GM19455 (cell line): ENCODE measurements at regions not wholly inside any gene's neighbourhood (a gene's known extent, or its start where the extent isn't known, plus 50 kb on each side); places are given as distances from the start of the nearest gene placed in this dataset.
A peak's percentile ranks its signal among the peaks of the same experiment; 100 is the strongest.
"Not testable (repeated sequence)": the region's sequence is repeated elsewhere in the genome, so short reads cannot be mapped to it uniquely, and the experiment has no call there.

Experiments used
- ATAC-seq: cut with Tn5 transposase; IDR thresholded peaks from one replicate; pipeline ENCODE4 v1.9.1; 2021; ENCODE audit not compliant: unreplicated experiment

DNA sequence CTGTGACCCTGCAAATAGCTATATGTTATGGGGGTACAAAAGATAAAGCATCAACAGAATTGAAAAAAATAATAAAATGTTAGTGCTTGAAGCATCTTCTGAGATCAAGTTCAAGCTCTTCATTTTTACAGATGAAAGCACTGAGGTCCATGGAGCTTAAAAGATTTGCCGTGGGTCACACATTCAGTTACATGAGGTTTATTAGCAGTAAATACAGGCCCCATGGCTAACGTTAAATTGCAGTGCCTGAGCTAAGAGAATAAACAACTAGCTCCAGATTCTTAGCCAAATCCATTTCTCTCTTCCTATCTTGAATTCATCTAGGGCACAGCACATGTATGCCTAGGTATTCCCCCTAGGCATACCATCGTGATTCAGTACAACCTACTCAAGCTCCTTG is 2052.7 kb upstream of the C9orf72 start:
- no peak for ATAC-seq

DNA sequence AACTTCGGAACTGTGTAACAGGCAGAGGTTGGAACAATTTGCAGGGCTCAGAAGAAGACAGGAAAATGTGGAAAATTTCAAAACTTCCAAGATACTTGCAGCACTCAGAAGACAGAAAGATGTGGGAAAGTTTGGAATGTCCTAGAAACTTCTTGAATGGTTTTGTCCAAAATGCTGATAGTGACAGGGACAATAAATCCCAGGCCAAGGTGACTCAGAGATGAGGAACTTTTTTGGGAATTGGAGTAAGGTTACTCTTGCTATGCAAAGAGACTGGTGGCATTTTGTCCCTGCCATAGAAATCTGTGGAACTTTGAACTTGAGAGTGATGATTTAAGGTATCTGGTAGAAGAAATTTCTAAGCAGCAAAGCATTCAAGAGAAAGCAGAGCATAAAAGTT is 2055.6 kb upstream of the C9orf72 start:
- not testable (repeated sequence) for ATAC-seq

DNA sequence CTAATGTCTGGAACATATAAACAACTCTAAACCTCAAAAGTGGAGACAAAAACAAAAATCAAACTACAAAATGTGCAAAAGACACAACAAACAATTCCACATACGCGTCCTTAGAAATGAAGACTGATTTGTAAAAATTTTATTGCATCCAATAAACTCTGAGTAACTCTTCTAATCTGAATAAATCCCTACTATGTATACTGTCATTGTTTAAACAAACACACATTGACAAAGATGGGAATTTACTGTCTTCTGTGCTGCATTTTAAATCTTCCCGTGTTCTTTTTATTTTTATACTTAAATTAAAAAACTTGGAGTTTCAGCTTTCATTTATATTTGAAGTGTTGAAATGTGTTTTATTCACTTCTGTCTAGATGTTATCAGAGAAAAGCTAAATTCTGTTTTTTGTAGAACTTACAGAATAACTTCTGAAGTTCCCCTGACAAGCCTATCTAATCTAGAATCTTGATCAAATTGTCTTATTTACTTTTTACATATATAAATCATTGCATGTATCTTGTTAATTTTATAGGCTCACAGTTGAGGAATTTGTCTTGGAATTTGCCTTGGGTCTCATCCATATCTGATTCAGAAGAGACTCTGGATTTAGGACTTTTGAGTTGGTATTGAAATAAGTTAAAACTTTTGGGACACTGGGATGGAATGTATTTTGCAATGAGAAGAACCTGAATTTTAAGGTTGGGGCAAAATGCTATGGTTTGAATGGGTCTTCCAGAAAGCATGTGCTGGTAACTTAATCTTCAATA is 2064.4 kb upstream of the C9orf72 start:
- no peak for ATAC-seq

DNA sequence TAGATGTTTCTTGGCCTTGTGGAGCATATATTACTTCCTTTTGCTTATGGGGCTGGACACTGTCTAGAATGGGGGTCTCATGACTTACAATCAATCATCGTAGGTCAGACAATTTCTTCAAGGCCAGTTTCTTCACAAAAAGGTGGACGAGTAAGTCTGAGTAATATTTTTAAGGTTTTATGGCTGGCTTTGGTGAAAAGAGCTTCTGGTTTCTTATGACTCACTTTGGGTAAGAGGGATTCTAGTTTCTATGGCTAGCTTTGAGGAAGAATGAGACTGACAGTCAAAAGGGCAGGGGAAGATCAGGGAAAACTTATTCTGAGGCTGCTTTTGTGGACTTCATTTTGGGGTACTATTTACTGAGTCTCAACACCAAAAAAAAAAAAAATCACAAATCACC is 2067.2 kb upstream of the C9orf72 start:
- no peak for ATAC-seq

DNA sequence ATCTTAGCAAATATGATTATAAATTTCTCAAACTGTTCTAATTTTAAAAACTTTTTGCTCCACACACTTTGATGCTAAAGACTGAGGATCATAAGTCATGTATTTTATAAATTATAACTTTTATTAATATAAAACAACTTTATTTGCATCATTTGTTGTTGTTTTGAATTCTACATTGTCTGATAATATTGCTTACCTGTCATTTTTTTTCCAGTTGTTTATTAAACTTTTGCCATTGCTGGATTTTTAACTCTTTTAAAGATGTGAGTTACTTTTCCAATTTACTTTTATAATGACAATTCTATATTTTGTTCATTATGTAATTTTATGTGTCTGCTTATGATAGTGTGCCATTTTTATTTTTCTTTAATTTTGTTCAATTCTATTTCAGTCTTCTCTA is 2071.2 kb upstream of the C9orf72 start:
- no peak for ATAC-seq

DNA sequence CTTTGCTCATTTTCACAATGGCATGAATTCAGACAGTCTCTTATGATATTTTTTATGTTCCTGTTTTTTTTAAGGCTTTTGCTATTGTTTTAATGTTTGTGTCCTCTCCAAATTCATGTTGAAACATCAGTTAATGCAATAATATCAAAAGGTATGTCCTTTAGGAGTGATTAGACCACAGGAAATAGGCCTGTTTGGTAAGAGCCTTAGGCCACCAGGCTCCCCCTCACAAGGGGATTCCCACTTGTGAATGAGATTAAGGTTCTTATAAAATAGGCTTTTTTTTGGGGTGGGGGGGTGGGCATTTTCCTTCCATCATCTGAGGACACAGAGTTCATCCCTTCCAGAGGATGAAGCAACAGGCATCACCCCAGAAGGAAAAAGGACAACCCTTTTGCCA is 2074.2 kb upstream of the C9orf72 start:
- ATAC-seq = no peak

DNA sequence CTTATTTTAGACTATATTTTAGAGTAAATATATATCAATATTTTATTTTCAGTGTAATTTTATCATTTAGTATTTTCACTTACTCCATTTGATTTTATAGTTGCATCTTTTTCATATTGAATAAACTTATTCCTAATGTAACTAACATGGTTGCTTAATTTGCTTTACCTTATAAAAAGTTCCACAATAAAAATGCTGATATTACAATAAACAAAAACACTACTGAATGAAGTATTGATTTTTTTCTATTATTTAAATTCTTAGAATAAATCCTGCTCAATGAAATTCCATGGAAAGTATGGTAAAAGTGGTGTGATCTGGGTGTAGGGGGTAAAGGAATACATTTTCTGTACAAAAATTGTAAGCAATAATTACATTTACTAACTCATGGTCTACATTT is 2074.9 kb upstream of the C9orf72 start:
- no peak for ATAC-seq

DNA sequence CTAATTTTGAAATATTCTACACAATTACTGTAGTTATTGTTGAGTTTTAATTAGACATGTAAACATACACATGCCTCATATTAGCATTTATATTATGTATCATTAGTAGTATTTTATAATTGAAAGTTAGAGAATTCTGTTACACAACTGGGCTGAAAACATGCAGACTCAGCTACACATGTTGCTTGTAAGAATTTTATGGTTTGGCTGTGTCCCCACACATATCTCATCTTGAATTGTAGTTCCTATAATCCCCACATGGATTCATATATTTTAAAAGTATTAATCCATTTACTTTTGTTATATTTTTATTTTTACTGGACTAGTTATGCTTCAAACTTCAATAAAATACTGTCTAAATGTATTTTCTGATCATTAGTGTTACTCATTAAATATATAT is 2075.3 kb upstream of the C9orf72 start:
- no peak for ATAC-seq

DNA sequence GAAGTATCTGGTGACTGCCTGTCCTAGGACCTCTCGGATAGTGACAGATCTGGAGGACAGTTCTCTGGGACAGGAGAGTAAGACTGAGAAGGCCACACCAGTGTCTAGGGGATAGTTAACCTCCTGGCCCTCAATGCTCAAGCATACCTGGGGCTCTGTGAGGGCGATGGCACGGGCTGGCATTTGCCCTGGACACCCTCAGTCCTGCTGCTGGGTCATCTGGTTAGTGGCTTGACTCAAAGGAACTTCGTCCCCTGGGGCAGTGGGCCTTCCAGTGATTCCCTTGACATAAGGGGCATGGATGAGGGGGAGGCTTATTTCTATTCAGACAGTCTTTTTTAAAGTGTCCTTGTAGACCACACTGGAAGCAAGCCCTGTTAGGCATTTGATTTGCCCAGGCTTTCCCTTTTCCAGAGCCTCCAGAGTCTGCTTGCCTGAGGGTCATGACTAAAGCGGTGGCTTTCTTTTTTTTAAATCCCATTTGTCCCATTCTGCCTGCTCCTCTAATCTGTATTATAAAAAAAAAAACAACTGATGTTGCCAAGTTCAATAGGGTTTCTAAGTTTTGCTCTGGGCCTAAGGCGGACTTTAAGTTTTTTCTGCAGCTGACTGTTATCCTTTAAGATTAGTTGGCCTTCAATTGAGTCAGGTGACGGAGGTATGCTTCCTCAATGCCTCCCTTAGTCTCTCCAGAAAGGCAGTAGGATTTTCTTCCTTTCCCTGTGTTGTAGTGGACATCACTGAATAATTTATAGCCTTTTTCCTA is 2083.5 kb upstream of the C9orf72 start:
- no peak for ATAC-seq

DNA sequence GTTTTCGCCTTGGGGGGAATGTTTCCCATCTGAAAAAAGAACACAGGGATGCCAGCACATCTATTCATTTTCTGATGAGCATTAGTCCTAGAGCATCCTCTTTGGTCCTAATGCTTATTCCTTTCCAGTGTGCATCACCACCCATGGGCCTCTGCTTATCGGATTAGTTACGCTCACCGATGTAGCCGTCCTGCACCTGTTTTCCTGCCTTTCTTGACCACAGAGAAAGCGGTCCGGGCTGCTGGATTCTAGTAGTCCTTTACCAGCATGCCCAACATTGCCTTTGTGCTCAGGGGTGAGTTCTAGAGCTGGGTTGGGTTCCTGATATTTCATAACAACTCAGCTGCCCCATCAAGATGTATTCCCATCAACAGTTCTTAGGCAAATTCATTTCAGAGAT is 2084.5 kb upstream of the C9orf72 start:
- ATAC-seq = no peak

DNA sequence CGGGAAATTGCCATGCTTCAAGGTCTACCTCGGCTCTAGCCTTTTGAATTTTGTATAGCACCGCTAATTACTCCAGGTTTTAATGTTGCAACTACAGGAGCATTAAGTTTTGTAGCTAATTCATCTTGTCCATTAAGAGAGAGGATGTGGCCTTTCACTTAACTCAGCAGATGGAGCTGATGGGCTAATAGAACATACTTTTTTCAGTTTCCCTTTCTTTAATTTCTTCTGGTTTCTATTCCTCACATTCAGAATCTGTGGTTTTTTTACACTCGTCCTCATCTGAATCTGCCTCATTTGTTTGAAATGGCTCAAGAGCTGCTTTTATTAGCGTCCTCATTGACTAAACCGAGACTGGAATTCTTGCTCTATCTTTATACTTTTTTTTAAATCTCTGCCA is 2085.7 kb upstream of the C9orf72 start:
- no peak for ATAC-seq

DNA sequence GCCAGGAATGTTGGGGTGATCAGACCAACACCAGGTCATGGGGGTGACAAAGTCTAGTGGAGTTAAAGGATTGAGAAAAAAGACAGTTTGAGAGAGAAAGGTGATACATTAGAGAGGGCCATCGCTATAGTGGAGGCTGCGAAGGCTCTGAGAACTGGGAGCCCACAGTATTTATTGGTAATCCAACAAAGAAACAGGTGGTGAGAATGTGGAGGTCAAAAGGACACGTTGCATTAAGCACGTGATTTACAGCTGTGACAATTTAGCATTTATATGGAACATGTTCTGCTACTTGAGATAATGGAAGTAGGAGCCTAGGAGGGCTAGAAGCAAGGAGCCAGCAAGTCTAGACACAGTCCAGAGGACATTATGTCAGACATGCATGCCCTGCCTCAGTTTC is 2086.5 kb upstream of the C9orf72 start:
- no peak for ATAC-seq

DNA sequence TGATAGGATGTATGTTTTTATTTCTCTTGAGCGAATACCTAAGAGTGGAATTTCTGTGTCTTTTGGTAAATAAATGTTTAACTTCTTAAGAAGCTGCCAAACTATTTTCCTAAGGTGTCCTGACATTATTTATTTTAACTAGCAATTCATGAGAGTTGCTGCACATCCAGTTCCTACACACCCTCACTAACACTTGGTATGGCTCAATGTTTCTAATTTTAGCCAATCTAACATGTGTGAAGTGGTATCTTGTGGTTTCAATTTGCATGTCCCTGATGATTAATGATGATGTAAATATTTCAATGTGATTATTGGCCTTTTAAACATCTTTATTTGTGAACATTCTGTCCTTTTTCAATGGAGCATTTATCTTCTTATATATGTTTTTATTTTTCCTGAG is 2095.5 kb upstream of the C9orf72 start:
- ATAC-seq = no peak

DNA sequence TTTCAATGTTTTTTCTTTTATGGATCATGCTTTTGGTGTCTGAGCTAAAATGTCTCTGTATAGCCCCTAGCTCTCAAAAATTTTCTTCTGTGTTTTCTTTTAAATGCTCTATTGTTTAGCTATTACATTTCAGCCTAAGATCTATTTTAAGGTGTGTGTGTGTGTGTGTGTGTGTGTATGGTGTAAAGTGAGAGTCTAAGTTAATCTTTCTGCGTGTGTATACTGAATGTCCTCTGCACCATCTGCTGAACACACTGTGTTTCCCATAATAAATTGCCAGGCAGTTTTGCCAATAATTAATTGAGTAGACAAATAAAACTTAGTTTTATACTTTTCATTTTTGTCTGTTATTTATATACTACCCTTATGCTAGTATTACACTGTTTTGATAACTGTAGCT is 2096.3 kb upstream of the C9orf72 start:
- ATAC-seq = no peak

DNA sequence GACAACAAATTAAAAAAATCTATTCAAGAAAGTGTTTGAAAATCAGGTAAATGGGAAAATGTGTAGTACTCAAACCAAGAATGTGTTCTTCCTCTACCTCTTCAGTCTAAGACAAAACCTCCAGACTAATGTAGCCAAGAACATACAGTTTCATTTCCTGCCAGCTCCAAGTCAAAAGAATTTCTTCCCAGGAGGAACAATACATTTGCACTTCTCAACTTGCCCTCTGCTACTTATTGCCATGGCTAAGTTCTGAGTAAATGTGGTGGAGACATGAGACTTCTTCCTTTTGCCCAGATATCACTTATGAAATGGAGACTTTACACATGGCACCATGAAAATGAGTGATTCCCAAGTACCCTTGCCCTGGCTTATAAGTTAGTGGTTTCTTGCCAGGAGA is 2112.2 kb upstream of the C9orf72 start:
- ATAC-seq = no peak

DNA sequence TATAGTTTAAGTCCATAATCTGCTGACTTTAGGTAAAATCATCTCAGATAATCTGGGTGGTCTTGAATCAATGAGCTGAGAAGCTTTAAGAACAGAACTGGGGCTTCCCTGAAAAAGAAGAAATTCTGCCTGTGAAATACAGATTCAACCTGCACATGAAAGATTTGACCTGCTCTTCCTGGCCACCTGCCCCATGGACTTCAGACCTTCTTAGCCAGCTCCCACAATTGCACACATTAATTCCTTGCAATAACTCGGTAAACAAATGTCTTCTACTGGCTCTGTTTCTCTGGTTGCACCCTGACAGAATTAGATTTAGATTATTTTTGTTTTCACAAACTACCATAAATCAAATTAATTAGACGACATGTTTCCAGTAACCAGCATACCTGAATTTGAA is 2117.9 kb upstream of the C9orf72 start:
- no peak for ATAC-seq

DNA sequence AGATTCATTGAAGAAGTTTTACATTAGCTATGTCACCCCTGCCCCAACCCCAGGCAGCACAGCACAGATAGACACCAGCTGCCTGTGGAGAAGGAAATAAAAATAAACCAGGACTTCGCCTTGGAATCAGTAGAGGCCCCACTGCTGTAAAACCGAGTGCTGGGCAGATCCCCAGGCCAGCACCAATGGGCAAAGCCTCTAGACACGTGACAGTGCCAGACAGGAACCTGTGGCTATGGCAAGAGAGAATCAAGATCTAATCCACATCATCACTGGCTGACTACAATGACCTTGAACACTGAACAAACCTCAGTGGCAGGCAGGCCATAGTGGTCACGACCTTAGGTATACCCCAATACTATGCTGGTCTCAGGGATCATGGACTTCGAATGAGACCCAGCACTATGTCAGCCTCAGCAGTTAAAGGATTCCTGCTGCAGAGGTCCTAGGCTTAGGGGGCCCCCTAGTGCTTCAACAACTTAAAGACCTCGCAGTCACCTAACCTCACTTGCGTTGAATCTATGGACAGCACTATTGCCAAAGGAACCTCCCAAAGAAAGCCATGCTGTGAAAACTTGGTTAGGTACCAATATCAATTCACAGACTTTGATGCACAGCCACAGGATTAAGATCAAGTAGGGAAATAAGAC is 2118.6 kb upstream of the C9orf72 start:
- ATAC-seq = peak; percentile 66

DNA sequence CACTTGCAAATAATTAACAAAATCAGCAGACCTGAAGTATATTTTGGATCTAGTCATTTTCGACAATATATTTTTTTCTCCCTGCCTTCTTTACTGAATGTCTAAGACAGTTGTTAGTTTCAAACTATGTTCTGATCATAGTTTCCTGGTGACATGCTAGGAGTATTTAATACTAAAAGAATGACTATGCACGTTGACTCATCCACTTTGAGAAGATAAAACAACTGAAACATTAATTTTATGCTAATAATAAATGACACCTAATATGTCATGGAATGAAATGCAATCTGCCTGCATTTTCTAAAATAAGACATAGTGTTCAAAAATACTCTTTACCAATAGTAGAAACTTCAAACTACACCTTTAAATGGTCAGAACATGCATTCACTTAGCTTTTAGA is 2123.7 kb upstream of the C9orf72 start:
- ATAC-seq = no peak

DNA sequence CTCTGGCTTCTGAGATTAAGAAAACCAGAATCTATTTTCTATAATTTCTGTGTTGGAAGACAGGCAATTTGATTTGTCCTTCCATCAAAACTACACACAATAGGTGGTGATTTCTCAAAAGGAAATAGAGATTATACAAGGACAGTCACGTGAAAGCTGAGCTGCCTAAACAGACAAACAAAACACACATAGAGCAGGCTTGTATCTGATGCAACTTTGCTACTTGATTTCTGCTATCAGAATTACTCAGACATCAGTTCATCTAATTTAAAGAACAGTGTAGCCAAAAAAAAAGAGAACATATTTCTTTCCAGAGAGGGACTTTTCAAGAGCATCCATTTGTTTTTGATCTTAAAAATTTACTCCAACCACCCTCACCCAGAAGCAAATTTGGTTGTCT is 2128.3 kb upstream of the C9orf72 start:
- ATAC-seq = no peak

DNA sequence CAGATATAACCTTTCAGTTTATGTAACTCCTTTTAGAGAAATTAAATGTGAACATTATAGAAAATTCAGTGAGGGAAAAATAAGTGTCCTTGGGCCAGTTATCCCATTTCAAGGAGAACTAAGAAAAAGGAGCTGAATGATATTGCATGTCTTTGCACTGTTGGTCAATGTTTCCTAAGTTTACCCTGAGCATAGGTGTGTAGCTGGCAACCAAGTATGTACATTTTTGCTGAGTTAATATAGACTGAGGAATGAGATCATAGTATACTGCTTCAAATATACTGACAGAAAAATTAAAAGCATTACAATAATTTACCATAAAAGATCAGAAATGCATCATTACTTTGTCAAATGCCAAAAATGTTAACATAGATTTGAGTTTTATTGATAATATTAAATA is 2128.7 kb upstream of the C9orf72 start:
- ATAC-seq = no peak

DNA sequence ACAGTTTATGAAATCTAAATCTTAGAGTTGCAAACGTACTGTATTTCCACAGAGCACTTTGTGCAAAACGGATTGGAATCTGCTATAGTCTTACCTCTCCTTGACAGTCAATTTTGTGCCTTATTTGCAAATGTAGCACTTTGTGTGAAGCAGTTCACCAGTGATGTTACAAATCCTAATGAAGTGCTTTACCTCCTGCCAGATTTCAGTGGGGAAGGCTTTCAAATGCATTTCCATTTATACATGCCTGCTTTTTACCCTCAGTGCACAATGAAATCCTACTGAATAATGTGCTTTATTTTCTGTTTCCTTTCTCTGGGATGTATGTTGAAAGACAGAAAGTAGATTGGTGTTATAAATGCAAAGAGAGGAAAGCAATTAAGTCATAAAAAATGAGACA is 2141.6 kb upstream of the C9orf72 start:
- ATAC-seq = no peak

DNA sequence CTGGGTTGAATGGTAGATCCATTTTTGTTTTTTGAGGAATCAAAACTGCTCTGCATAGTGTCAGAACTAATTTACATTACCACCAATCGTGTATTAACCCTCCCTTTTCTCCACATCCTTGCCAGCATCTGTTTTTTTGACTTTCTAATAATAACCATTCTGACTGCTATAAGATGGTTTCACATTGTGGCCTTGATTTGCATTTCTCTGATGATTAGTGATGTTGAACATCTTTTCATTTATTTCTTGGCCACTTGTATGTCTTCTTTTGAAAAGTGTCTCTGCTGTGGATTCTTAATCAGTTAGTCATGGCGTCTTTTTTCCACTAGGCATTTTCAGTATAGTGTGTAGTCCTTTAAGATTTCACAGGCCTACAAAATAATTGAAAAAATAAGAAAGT is 2144.3 kb upstream of the C9orf72 start:
- ATAC-seq = no peak
